H1 (cell line): ENCODE measurements at regions not wholly inside any gene's neighbourhood (a gene's known extent, or its start where the extent isn't known, plus 50 kb on each side); places are given as distances from the start of the nearest gene placed in this dataset.

Source experiments
- BACH1 ChIP-seq: IDR thresholded peaks from 2 replicates; pipeline ENCODE4 v1.6.1; 2012; ENCODE audit warnings: low read length, improper control_type of control experiment
- EP300 ChIP-seq, 2 experiments: IDR thresholded peaks; 1 replicate in 1 of 2; 2 replicates in 1 of 2; pipeline ENCODE4 v1.6.1; 2011 to 2012; ENCODE audit warnings: low read depth in 2 of 2, low read length in 2 of 2, mild to moderate bottlenecking in 2 of 2, borderline replicate concordance in 1 of 2, inconsistent platforms in 1 of 2, moderate library complexity in 1 of 2
- KDM1A ChIP-seq: fragments of 200-600, 300-600 bp; sonication (generic); IDR thresholded peaks from 2 replicates; pipeline ENCODE4 v1.7.1; 2016; ENCODE audit warnings: mild to moderate bottlenecking, low read length, borderline replicate concordance
- POLR2AphosphoS5 ChIP-seq: IDR thresholded peaks from 2 replicates; pipeline ENCODE4 v1.6.1; 2011; ENCODE audit warnings: low read depth, low read length
- RFX5 ChIP-seq: IDR thresholded peaks from 2 replicates; pipeline ENCODE4 v1.6.1; 2011; ENCODE audit warnings: low read depth, low read length, improper control_type of control experiment, borderline replicate concordance
- SIN3A ChIP-seq, 2 experiments: IDR thresholded peaks in 1 of 2; conservative IDR thresholded peaks in 1 of 2; 2 replicates each; pipeline ENCODE4 v1.6.1; 2011 to 2012; ENCODE audit warnings: low read length in 2 of 2, improper control_type of control experiment in 1 of 2, low read depth in 1 of 2, mild to moderate bottlenecking in 1 of 2
- SP1 ChIP-seq: IDR thresholded peaks from 2 replicates; pipeline ENCODE4 v1.6.1; 2011; ENCODE audit warnings: low read depth, low read length
- SP2 ChIP-seq: IDR thresholded peaks from 2 replicates; pipeline ENCODE4 v1.6.1; 2012; ENCODE audit warnings: mild to moderate bottlenecking, low read length, inconsistent platforms
- TCF12 ChIP-seq: IDR thresholded peaks from 2 replicates; pipeline ENCODE4 v1.6.1; 2011; ENCODE audit warnings: low read depth, mild to moderate bottlenecking, low read length
- TEAD4 ChIP-seq: IDR thresholded peaks from 2 replicates; pipeline ENCODE4 v1.6.1; 2012; ENCODE audit warnings: low read depth, low read length, inconsistent platforms, mixed read lengths
- TF ChIP-seq, protein P1 (sequence below), 3 experiments: IDR thresholded peaks; 1 replicate in 2 of 3; 2 replicates in 1 of 3; pipeline versions ENCODE4 v1.5.1 to v1.6.1; 2011; ENCODE audit warnings: low read length in 3 of 3, mild to moderate bottlenecking in 3 of 3, inconsistent platforms in 2 of 3, low read depth in 1 of 3, moderate library complexity in 1 of 3; ENCODE audit not compliant: insufficient read depth in 1 of 3; ENCODE audit errors: control extremely low read depth in 1 of 3
- TF ChIP-seq, protein P2 (sequence below): IDR thresholded peaks from 2 replicates; pipeline ENCODE4 v1.6.1; 2012; ENCODE audit warnings: inconsistent platforms

DNA sequence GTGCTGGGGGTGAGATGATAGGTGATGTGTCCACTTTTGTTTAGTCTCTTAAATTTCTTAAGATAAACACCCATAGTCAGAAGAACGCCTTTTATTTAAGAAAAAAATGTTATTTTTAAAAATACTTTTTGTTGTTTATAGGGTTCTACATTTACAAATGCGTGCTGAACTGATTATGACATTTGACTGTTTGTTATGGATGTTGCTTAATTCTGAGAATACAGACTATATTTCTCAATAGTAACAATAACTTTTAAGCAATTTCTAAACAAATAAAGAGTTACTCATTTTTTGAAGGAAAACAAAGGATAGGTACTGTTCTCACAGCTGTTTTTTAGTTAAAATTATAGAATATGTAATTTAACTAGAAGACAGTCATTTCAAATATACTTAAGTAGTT lies 249.9 kb upstream of the GBE1 start:
- no peak for TF ChIP-seq EP300 (IDR thresholded peaks at IDR 0.05; ENCODE audit: borderline replicate concordance in 1 of 2, low read depth in 2 of 2, low read length in 2 of 2)
- TF ChIP-seq, protein P1, sequence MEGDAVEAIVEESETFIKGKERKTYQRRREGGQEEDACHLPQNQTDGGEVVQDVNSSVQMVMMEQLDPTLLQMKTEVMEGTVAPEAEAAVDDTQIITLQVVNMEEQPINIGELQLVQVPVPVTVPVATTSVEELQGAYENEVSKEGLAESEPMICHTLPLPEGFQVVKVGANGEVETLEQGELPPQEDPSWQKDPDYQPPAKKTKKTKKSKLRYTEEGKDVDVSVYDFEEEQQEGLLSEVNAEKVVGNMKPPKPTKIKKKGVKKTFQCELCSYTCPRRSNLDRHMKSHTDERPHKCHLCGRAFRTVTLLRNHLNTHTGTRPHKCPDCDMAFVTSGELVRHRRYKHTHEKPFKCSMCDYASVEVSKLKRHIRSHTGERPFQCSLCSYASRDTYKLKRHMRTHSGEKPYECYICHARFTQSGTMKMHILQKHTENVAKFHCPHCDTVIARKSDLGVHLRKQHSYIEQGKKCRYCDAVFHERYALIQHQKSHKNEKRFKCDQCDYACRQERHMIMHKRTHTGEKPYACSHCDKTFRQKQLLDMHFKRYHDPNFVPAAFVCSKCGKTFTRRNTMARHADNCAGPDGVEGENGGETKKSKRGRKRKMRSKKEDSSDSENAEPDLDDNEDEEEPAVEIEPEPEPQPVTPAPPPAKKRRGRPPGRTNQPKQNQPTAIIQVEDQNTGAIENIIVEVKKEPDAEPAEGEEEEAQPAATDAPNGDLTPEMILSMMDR (IDR thresholded peaks at IDR 0.05; ENCODE audit: control extremely low read depth in 1 of 3, insufficient read depth in 1 of 3, low read depth in 1 of 3, low read length in 3 of 3): no peak
- no peak for TF ChIP-seq TCF12
- no peak for TF ChIP-seq POLR2AphosphoS5
- no peak for TF ChIP-seq BACH1
- TF ChIP-seq SP1: no peak
- no peak for TF ChIP-seq SP2
- TF ChIP-seq TEAD4: no peak
- no peak for TF ChIP-seq SIN3A (conservative IDR thresholded peaks at IDR 0.05 in 1 of 2, IDR thresholded peaks at IDR 0.05 in 1 of 2; ENCODE audit: low read depth in 1 of 2, low read length in 2 of 2)
- TF ChIP-seq KDM1A: no peak
- no peak for TF ChIP-seq RFX5
- TF ChIP-seq, protein P2, sequence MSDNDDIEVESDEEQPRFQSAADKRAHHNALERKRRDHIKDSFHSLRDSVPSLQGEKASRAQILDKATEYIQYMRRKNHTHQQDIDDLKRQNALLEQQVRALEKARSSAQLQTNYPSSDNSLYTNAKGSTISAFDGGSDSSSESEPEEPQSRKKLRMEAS: no peak
